HG02642 (cell line): ENCODE measurements at regions not wholly inside any gene's neighbourhood (a gene's known extent, or its start where the extent isn't known, plus 50 kb on each side); places are given as distances from the start of the nearest gene placed in this dataset.

ENCODE experiments used
- ATAC-seq: cut with Tn5 transposase; IDR thresholded peaks from one replicate; pipeline ENCODE4 v1.9.1; 2021; ENCODE audit warnings: mild to moderate bottlenecking; ENCODE audit not compliant: unreplicated experiment, poor library complexity

DNA sequence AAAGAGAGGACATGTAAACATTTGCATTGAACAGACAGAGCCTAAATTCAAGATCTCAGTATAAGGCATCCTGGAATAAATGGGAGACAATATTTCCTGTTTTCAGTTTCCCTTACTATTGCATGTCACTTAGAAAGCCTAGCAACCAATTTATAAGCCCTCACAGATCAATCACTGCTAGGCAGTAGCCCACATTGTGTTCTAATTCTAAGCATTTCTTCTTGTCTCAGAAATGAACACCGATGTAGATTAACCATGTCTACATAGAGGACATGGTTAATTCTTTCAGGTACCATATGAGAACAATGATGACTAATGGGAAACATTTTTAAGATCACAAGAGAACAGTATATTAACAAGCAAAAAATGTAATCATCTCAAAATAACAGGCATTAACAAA lies 79.6 kb upstream of the HMHB1 start:
- ATAC-seq = no peak

DNA sequence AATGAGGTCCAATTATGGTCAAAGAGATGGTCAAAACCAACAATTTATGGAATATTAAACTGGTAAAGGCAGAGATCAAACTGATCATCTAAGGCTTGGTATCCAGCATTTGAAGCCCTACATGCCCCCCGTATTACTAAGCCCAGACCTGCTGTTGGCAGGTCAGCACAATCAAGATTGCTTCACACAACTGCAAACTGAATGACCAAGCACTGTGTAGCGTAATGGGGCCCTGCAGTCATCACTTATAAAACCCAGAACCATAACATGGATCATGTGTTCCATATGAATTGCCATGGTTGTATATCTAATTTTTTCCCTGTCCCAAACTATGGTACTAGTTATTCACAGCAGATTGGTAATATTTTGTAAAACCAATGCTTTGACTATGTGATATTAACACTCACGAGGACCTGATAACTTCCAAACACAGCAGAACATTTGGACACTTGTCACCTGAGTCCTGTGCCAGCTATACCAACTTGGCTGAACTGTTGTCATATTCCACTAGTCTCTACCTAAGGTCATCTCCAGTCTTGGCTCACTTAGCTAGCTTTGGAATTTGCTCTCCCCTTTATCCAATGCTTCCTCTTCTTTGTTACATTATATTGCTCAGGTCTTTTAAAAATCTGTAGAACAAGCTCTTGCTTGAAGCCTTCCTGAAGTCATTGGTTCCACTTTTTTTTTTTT lies 81.7 kb upstream of the HMHB1 start:
- no peak for ATAC-seq

DNA sequence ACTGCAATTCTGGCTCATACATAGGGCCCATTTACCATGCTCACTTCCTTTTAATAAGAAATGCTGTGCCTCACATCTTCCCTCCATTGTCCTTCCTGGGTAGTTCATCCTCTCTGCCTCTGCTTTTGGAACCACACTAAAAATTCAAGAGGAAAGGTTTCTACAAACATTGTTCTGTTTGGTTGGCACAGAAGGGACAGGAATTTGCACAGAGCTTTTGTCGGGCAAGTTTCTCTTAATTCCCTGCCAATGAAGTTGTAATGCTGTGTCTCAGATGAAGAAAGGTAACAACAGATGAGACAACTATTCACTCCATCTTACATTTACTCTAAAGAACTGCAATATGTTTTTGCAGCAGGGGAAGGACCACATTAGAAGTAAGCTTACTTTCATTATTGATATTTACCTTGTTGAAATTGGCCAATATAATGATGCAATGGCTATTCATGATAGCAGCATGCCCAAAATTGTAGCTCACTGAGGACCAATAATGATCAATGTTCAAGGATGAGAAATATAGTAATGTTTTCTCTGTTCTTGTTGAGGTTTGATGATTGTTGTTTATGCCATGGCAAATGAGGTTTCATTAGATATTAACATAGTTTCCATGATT lies 82.5 kb upstream of the HMHB1 start:
- no peak for ATAC-seq

DNA sequence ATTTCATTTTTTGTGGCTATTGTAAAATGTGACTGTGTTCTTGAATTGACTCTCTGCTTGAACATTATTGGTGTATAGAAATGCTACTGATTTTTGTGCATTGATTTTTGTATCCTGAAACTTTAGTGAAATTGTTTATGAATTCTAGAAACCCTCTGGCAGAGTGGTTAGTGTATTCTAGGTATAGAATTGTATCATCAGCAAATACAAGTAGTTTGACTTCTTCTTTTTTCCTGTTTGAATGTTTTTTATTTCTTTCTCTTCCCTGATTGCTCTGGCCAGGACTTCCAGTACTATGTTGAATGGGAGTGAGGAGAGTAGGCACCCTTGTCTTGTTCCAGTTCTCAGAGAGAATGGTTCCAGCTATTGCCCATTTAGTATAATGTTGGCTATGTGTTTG lies 88.8 kb upstream of the HMHB1 start:
- ATAC-seq = no peak

DNA sequence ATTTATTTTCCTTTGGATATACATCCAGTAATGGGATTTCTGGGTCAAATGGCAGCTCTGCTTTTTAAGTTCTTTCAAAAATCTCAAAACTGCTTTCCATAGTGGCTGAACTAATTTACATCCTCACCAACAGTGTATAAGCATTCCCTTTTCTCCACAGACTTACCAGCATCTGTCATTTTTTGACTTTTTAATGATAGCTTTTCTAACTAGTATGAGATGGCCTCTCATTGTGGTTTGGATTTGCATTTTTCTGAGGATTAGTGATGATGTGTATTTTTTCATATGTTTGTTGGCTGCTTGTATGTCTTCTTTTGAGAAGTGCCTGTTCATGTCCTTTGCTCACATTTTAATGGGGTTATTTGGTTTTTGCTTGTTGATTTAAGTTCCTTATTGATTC lies 90.0 kb upstream of the HMHB1 start:
- no peak for ATAC-seq

DNA sequence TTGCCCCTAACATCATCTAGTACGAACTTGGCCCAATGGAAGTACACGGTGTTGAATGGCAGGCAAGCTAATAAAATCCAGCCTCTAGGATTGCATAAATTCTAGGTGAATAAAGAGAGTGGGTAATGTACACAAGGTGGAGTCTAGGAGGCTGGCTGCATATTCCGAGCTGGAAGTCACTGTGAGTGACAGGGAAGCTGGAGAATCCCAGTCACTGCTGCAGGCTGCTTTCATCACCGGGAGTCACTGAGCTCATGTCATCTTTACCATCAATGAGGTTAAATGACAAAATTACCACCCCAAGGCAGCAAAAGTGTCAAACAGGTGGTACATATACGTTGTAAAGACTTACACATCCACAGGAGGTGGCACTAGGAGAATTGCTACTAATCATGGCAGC lies 91.3 kb upstream of the HMHB1 start:
- ATAC-seq = no peak

DNA sequence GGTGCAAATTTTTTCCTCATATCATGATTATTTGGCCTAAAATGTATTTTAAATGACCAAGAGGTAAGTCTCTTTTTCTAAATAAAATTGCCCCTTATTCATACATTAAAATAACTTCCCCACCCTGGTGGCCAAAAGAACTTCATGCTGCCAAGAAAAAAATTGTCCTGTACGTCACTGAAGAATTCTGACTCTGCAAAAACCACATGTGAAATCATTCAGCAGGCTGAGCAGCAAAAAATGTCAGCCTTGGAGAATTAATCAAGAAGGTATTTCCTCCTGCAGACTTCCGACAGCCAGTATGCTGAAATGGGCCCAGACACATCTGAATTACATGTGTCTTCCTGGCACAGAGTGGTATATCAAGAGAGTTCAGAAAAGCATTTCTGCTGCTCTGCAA lies 94.6 kb upstream of the HMHB1 start:
- ATAC-seq = no peak

DNA sequence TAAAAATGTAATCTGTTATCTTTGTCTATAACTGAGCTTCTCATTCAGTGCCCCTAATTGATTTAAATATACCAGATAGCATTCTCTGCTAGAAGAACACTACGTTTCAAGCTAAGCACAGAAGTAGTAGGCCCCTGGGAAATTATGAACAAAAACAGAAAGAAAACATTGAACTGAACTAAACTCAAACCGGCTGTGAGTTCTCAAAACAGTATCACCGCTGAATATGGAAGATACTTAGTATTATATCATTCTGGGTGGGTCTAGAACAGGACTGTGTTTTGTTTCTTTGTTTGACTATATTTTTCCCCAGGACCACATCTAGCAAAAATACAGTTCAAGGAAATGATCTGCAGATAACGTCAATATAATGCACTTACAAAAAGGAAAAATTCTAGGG lies 95.1 kb upstream of the HMHB1 start:
- ATAC-seq = no peak

DNA sequence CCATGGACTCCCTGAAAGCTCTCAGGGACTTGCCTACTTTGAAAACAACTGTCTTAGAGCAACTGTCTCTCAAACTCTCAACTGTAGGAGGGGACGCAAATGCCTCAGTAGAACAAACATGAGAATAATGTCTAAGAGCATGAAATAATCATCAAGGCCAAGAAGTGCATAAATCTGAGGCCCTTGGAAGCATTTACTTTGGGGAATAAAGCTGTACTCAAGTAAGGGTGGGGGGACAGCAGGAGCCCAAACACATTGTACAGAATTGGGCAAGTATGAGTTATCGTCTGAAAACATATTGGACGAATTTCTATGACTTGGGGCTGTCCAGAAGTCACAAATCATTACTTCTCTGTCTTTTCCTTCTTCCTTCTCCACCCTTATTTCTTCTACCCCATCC lies 96.3 kb upstream of the HMHB1 start:
- no peak for ATAC-seq

DNA sequence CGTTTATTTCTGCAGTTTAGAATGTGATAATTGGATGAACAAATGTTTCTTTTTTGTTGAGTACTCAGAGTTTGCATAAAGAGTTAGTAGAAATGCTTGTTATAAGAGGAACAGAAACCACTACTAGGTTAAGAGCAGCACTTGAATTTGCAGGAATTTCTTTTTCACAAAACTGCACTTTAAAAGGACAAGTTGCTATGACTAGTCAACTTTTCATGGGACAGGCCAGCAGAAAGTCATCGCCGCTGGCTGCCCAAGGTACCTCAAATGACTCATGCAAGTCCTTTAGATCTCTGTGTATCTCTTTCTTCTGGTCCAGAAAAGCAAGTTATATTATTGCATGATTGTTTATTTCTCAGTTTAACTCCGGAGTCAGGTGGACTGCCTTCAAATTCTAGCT lies 97.3 kb upstream of the HMHB1 start:
- no peak for ATAC-seq

DNA sequence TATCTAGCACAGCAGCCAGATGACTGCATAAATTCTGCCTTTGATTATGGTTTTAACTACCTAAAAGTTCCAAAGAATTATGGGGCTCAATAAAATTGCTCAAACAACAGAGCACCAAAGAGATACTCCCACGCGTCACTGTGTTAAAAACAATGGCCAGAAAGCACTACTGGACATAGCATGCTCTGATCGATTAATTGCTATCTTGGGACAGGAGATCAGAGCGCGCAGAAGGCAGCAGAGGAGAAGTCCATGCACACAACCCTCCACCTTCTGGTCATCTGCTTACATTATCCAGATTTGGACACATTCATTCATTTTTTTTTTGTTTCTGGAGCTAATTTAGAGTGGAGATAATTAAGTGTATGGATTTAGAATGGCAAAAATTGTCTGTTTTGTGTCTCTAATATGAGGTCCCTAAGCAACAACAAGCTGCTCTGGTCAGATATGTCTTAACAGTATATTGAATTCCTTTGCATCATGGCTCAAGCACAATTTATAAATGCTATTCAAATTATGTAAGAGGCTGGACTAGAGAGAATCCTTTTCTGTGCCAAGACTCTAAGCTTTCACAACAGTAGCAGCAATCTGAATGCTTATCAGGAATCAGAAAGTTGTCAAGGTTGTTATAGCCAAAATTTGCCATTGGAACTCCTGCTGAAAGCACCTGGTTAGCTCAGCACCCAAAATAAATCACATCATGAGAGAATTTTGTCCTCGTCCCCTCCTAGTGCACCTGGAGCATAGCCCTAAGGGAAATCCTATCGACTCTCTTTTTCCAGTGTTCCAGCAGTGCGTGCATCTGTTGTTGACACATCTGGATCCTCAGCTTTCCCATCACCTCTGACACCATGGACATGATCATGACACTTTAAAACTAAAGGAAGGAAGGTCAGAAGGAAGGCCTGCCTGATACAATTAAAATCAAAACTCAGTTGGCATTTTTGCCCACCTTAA lies 98.6 kb upstream of the HMHB1 start:
- no peak for ATAC-seq

DNA sequence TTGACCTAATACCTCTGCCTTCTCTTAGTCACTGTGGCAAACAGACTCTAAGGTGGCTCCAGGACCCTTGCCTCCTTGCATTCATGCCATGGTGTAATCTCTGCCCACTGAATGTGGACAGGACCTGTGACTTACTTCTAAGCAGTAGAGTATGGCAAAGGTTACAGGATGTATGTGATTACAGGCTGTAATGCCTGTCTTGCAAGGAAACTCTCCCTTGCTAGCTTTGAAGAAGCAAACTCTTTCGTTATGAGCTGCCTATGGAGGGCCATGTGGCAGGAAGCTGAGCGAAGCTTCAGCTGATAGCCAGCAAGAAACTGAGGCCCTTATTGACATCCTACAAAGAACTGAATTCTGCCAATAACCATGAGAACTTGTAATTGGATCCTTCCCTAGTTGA lies 103.3 kb upstream of the HMHB1 start:
- ATAC-seq = no peak

DNA sequence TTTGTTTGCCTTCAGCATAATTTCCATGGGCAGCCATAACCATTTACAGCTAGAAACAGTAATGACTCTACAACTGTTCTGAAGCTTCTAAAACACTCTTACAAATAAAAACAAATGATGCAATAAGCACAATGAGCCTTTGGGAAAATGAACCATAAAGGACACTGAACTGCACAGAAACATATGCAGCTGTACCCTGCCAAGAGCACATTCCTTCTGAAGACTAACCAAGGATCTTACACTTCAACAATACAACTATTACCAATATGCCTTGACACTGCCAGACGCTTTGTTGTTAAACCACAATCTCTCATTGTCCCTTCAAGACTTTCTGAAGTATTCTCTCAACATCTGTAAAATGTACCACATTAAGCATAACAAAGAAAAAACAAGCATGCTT lies 104.2 kb upstream of the HMHB1 start:
- no peak for ATAC-seq

DNA sequence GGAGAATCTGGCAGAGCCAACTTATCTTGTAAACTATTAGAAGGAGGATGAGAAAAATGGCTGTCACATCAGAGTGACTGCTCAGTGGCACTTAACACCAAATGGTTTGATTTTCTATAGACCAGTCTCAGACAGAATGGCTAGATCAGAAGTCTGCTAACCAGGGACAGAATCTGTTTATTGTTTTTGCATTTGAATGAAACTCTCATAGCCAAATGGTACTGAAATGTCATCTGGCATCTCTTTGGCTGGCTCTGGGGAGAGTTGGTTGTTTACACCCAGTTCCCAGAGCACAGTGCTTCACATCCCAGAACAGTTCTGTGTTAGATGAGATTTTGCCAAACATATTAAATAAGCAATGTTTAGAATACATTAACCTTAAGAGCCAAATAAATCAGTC lies 106.6 kb upstream of the HMHB1 start:
- no peak for ATAC-seq

DNA sequence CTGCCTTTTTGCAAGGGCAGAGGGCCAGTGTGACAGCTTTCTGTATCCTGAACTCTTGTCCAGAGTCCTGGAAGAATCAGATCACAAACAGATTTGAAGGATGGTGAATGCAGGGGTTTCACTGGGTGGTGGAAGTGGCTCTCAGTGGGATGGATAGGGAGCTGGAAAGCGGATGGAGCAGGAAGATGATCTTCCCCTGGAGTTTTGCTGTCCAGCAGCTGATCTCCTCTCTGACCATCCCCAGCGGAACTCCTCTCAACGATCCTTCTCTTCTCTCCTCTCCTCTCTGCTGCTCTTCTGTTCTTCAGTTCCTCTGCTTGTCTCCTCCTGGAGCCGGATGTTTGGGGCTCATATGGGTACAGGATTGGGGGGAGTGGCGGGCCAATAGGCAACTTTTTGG lies 108.3 kb upstream of the HMHB1 start:
- ATAC-seq = no peak

DNA sequence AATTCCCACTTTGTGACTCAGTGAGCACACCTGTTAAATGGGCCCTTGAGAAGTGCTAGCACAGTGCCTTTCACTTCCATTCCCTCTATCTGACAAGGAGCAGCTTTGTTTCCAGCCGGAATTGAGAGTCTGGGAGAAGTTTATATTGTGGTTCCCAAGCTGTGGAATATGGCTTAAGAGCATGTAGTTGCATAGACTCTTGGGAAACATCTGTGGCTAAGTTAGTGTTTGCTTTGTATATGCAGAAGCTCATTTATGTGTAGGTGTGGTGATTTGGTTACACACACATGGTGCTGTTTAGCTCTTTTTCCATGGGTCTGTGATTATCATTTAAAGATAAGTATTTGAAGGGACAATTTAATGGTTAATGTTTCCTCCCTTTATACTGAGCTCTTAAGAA lies 110.5 kb upstream of the HMHB1 start:
- ATAC-seq = no peak

DNA sequence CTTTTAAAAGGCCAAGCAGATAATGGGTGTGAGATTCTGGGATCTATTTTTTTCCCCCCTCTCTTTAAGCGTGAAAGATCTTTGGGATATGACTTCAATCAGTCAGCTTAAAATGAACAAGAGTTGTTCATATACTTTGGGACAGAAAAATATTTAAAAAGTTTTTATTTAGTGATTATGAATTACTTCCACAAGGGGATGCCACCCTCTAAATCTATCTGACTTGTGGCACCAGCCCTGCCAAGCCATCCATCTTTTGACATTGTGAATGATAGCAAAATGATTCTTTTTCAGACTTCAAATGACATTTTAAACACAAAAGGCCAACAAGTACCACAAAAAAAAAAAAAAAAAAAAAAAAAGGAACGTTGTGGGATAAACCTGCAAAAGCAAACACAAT lies 111.0 kb upstream of the HMHB1 start:
- ATAC-seq = no peak

DNA sequence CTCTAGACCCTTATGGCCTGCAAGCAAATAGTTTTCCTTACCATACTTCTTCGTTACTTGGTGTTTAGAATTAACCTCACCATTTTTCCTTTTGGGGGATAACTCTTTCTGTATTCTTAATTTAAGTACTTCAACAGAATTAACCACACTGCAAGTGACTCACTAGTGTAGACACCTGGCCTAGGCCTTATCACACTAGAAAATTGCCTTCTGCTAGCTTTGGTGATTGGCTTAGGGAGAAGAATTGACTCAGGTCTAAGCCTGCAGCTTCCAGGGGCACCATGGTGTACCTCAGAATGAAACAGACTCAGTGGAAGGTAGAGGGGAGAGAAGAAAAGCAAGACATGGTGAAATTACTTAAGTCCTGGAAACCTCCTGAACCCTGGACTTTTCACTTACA lies 112.8 kb upstream of the HMHB1 start:
- no peak for ATAC-seq

DNA sequence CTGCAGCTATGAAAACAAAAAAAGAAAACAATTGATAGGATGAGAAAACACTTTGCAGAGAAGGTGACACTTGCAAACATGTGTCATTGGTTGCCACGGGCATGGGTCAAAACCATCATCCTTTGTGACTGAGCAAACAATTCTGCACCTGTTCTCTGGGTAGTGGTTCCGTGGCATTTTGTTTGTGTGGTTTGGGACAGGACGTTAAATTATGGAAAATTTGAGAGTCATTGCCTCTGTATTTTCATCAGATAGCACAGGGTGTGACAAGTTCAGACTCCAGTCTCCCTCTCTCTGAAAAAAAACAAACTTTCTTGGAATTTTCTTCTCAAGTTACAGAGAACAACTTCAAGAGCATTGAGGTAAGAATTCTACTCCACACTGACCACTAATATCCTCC lies 113.4 kb upstream of the HMHB1 start:
- ATAC-seq = no peak

DNA sequence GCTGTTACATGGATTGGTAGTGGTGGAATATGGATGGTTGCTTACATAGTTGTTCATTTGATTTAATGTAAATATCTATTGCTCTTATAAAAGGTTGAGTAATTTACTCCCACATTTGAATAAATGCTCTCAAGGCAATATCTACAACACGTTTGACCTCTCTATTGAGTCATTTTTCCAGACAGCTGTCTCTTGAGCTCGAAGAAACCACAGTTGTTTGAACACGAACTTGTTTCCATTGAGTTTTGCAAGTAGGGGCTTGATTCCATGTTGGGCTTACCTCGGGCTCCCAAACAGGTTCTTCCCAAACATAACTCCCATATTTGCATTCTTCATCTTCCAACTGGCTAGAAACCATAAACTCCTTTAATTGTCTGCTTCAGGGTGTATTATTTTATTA lies 115.0 kb upstream of the HMHB1 start:
- ATAC-seq = no peak

DNA sequence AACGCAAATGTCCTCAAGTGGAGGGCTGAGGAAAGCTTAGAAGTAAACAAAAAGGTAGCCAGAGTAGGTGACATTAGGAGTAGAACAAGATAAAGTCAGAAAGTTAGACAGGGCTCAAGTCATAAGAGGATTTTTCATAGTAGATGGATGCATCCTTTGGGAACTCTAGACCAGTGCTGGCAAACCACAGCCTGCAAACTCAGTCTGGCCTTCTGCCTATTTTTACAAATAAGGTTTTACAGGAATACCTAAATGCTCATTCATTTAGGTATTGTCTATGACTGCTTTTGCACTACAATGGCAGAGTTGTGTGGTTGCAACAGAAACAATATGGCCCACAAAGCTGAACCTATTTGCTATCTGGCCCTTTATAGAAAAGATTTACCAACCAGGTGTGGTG lies 116.0 kb upstream of the HMHB1 start:
- no peak for ATAC-seq
